ENCODE measurements at regions not wholly inside any gene's neighbourhood (a gene's known extent, or its start where the extent isn't known, plus 50 kb on each side); places are given as distances from the start of the nearest gene placed in this dataset.

DNA sequence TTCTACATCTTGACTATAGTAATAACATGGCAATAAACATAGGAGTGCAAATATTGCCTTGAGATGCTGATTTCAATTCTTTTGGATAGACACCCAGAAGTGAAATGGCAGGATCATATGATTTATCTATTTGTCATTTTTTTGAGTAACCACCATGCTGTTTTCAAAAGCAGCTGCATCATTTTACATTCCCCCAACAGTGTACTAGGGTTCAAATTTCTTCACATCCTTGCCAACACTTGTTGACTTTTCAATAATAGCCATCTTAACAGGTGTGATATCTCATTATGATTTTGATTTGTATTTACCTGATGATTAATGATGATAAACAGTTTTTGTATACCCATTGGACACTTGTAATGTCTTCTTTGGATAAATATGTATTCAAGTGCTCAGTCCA is 90.8 kb downstream of the STRADB start:
- TF ChIP-seq, protein P1, sequence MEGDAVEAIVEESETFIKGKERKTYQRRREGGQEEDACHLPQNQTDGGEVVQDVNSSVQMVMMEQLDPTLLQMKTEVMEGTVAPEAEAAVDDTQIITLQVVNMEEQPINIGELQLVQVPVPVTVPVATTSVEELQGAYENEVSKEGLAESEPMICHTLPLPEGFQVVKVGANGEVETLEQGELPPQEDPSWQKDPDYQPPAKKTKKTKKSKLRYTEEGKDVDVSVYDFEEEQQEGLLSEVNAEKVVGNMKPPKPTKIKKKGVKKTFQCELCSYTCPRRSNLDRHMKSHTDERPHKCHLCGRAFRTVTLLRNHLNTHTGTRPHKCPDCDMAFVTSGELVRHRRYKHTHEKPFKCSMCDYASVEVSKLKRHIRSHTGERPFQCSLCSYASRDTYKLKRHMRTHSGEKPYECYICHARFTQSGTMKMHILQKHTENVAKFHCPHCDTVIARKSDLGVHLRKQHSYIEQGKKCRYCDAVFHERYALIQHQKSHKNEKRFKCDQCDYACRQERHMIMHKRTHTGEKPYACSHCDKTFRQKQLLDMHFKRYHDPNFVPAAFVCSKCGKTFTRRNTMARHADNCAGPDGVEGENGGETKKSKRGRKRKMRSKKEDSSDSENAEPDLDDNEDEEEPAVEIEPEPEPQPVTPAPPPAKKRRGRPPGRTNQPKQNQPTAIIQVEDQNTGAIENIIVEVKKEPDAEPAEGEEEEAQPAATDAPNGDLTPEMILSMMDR (IDR thresholded peaks at IDR 0.05) = no peak
- TF ChIP-seq, protein P2, sequence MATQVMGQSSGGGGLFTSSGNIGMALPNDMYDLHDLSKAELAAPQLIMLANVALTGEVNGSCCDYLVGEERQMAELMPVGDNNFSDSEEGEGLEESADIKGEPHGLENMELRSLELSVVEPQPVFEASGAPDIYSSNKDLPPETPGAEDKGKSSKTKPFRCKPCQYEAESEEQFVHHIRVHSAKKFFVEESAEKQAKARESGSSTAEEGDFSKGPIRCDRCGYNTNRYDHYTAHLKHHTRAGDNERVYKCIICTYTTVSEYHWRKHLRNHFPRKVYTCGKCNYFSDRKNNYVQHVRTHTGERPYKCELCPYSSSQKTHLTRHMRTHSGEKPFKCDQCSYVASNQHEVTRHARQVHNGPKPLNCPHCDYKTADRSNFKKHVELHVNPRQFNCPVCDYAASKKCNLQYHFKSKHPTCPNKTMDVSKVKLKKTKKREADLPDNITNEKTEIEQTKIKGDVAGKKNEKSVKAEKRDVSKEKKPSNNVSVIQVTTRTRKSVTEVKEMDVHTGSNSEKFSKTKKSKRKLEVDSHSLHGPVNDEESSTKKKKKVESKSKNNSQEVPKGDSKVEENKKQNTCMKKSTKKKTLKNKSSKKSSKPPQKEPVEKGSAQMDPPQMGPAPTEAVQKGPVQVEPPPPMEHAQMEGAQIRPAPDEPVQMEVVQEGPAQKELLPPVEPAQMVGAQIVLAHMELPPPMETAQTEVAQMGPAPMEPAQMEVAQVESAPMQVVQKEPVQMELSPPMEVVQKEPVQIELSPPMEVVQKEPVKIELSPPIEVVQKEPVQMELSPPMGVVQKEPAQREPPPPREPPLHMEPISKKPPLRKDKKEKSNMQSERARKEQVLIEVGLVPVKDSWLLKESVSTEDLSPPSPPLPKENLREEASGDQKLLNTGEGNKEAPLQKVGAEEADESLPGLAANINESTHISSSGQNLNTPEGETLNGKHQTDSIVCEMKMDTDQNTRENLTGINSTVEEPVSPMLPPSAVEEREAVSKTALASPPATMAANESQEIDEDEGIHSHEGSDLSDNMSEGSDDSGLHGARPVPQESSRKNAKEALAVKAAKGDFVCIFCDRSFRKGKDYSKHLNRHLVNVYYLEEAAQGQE (IDR thresholded peaks at IDR 0.05) = no peak

All from A549 (cell line).